ENCODE measurements at regions not wholly inside any gene's neighbourhood (a gene's known extent, or its start where the extent isn't known, plus 50 kb on each side); places are given as distances from the start of the nearest gene placed in this dataset.

GRCh38 chr4:133096972-133097371 is 52.1 kb upstream of the PCDH10 start:
- DNase-seq = no peak
